GM23248 (cell line): ENCODE measurements at regions not wholly inside any gene's neighbourhood (a gene's known extent, or its start where the extent isn't known, plus 50 kb on each side); places are given as distances from the start of the nearest gene placed in this dataset.

Experiments used
- DNase-seq: peaks from one replicate; pipeline ENCODE4 v3.0.0-alpha.2; 2015
- H2AFZ ChIP-seq: fragments of 200-600 bp; sonication (generic); 2 replicates; pipeline ENCODE4 v1.6.1; 2016; ENCODE audit warnings: antibody characterized with exemption
- H3F3A ChIP-seq: fragments of 200-600 bp; sonication (generic); 2 replicates; pipeline ENCODE4 v1.6.1; 2016; ENCODE audit warnings: mild to moderate bottlenecking, antibody characterized with exemption, mixed run types; ENCODE audit not compliant: insufficient read depth
- H3K27ac ChIP-seq: fragments of 200-600 bp; sonication (generic); 2 replicates; pipeline ENCODE4 v1.5.1; 2016; ENCODE audit warnings: mild to moderate bottlenecking
- H3K27me3 ChIP-seq: fragments of 200-600 bp; sonication (generic); replicated peaks from 2 replicates; pipeline ENCODE4 v1.6.1; 2016; ENCODE audit warnings: mild to moderate bottlenecking; ENCODE audit not compliant: insufficient read depth
- H3K36me3 ChIP-seq: fragments of 200-600 bp; sonication (generic); 2 replicates; pipeline ENCODE4 v1.6.1; 2016; ENCODE audit warnings: low read depth, mild to moderate bottlenecking
- H3K4me1 ChIP-seq: fragments of 200-600 bp; sonication (generic); 2 replicates; pipeline ENCODE4 v1.6.1; 2016; ENCODE audit warnings: mild to moderate bottlenecking; ENCODE audit not compliant: insufficient read depth
- H3K4me2 ChIP-seq: fragments of 200-600 bp; sonication (generic); one replicate; pipeline ENCODE4 v1.6.1; 2016; ENCODE audit warnings: mild to moderate bottlenecking; ENCODE audit not compliant: unreplicated experiment
- H3K4me3 ChIP-seq: fragments of 200-600 bp; sonication (generic); 2 replicates; pipeline ENCODE4 v1.5.1; 2016; ENCODE audit warnings: mild to moderate bottlenecking
- H3K79me2 ChIP-seq: fragments of 200-600 bp; sonication (generic); 2 replicates; pipeline ENCODE4 v1.6.1; 2016; ENCODE audit warnings: mild to moderate bottlenecking; ENCODE audit not compliant: insufficient read depth
- H3K9ac ChIP-seq: fragments of 200-600 bp; sonication (generic); 2 replicates; pipeline ENCODE4 v1.6.1; 2016; ENCODE audit warnings: mild to moderate bottlenecking
- H3K9me2 ChIP-seq: fragments of 200-600 bp; sonication (generic); 2 replicates; pipeline ENCODE4 v1.6.1; 2016; ENCODE audit warnings: mixed run types, mild to moderate bottlenecking, moderate library complexity; ENCODE audit not compliant: insufficient read depth
- H3K9me3 ChIP-seq: fragments of 200-600 bp; sonication (generic); one replicate; pipeline ENCODE4 v1.6.1; 2017; ENCODE audit warnings: low read depth
- H4K20me1 ChIP-seq: fragments of 200-600 bp; sonication (generic); 2 replicates; pipeline ENCODE4 v1.6.0; 2016; ENCODE audit not compliant: insufficient read depth
- EZH2 ChIP-seq: fragments of 200-600 bp; sonication (generic); IDR thresholded peaks from 2 replicates; pipeline ENCODE4 v1.6.1; 2018; ENCODE audit warnings: antibody characterized with exemption, mild to moderate bottlenecking; ENCODE audit not compliant: insufficient read depth, poor library complexity, severe bottlenecking
- EZH2phosphoT487 ChIP-seq: fragments of 200-600 bp; sonication (generic); IDR thresholded peaks from 2 replicates; pipeline ENCODE4 v1.6.1; 2018; ENCODE audit warnings: antibody characterized with exemption, moderate library complexity, mild to moderate bottlenecking, low read depth; ENCODE audit not compliant: insufficient read depth
- WGBS, 2 experiments: methylation state at CpG; one replicate each; pipeline ENCODE4 v1.1.6; 2015 to 2017; ENCODE audit warnings: low lambda C conversion rate in 2 of 2, low coverage in 1 of 2; ENCODE audit errors: missing lambda C conversion rate in 2 of 2; 5-methylcytosine and 5-hydroxymethylcytosine counted together
- in situ Hi-C: fragments of 300-500 bp; cut with MboI; formaldehyde crosslinking; loops from 2 replicates; pipeline ENCODE4 v1.15.0; 2020

- Histone ChIP-seq H3K9ac (no peak overlapping the region), H3K4me2 (peak overlapping the region; percentile 24), H4K20me1 (no peaks in the 10 kb centered on the region), H3K27ac (0 out of 2 replicates have a peak overlapping the region, but pooled peaks have one; percentile 4), H3K9me3 (no peaks in the 10 kb centered on the region), H3K79me2 (peaks cover 31% of the 10 kb centered on the region), H3K36me3 (no peaks in the 10 kb centered on the region), H2AFZ (no peak overlapping the region), H3K27me3 (no peaks in the 10 kb centered on the region), H3K4me3 (no peak overlapping the region), H3F3A (peaks cover 25% of the 10 kb centered on the region; the same call in 1 of the 2 replicates), H3K4me1 (peaks cover 35% of the 10 kb centered on the region), H3K9me2 (no peaks in the 10 kb centered on the region)
- in situ Hi-C loops, result loop anchor here (10.0 kb wide), 1 partner anchor 279 kb away; no protein-coding TSS in a partner anchor
- TF ChIP-seq EZH2 (no peak), EZH2phosphoT487 (no peak)
- WGBS, 2 experiments, result 61 to 67% methylated on average over 4 of the region's 4 CpGs
- DNase-seq, result no peak
Measured at GRCh38 chr13:107375701-107376340, 807.9 kb upstream of the ARGLU1 start.

- DNase-seq, result peak; percentile 28
- H3K4me2 ChIP-seq, result peak overlapping the region; percentile 29
- H3K9me3 ChIP-seq, result no peaks in the 10 kb centered on the region
- TF ChIP-seq EZH2phosphoT487 (no peak), EZH2 (no peak)
- H3K9ac ChIP-seq, result no peak overlapping the region
- H3K9me2 ChIP-seq, result no peaks in the 10 kb centered on the region
- no peaks in the 10 kb centered on the region for H4K20me1 ChIP-seq
- peaks cover 49% of the 10 kb centered on the region for H3K4me1 ChIP-seq
- H3K36me3 ChIP-seq, result no peaks in the 10 kb centered on the region
- no peak overlapping the region for H3K27ac ChIP-seq
- H3F3A ChIP-seq, result peaks cover 32% of the 10 kb centered on the region; the same call in 1 of the 2 replicates
- H2AFZ ChIP-seq, result no peak overlapping the region
- H3K4me3 ChIP-seq, result no peak overlapping the region
- H3K79me2 ChIP-seq, result peaks cover 31% of the 10 kb centered on the region
- in situ Hi-C loops, result loop anchor here (5.0 to 10.0 kb wide), 2 partner anchors 281 to 493 kb away; a partner anchor contains a TSS
- no peaks in the 10 kb centered on the region for H3K27me3 ChIP-seq
- 48 to 53% methylated on average over 2 of the region's 2 CpGs for whole genome bisulfite sequencing, 2 experiments
Measured at GRCh38 chr13:107374038-107374437, 806.1 kb upstream of the ARGLU1 start.

DNA sequence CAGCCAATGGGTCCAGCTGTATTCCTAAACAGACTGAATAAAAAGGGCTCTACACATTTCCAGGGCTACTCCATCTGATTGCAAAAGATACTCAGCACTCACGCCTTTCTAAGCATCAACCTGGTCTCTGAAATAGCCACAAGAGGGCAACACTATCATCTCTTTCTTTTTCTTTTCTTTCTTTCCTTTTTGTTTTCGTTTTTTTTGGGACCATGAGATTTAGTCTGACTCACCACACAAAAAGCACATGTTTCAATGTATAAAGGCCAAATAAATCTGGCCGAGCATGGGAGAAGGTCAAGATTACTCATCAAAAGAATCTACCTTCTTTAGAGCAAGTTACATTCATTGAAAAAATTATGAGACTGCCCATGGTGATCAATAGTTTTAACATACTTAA lies 805.6 kb upstream of the ARGLU1 start:
- 0 to 1% methylated on average over 3 of the region's 3 CpGs for WGBS, 2 experiments
- in situ Hi-C loops, result loop anchor here (5.0 to 10.0 kb wide), 2 partner anchors 281 to 494 kb away; a partner anchor contains a TSS
- DNase-seq, result peak; percentile 92
- Histone ChIP-seq H3K4me3 (no peak overlapping the region), H3K27ac (no peak overlapping the region), H3K27me3 (no peaks in the 10 kb centered on the region), H3K4me1 (peaks cover 49% of the 10 kb centered on the region), H3F3A (peaks cover 32% of the 10 kb centered on the region; the same call in 1 of the 2 replicates), H3K79me2 (peaks cover 31% of the 10 kb centered on the region), H4K20me1 (no peaks in the 10 kb centered on the region), H2AFZ (no peak overlapping the region), H3K9me2 (no peaks in the 10 kb centered on the region), H3K9ac (no peak overlapping the region), H3K4me2 (peak overlapping the region; percentile 29), H3K36me3 (no peaks in the 10 kb centered on the region), H3K9me3 (no peaks in the 10 kb centered on the region)
- TF ChIP-seq EZH2phosphoT487 (no peak), EZH2 (no peak)

- no peaks in the 10 kb centered on the region for H4K20me1 ChIP-seq
- H3F3A ChIP-seq, result peaks cover 25% of the 10 kb centered on the region; the same call in 1 of the 2 replicates
- peak overlapping the region; percentile 41; the same call in 1 of the 2 replicates for H3K4me3 ChIP-seq
- H2AFZ ChIP-seq, result no peak overlapping the region
- in situ Hi-C loops, result loop anchor here (5.0 to 10.0 kb wide), 2 partner anchors 285 to 497 kb away; a partner anchor contains a TSS
- peak; percentile 88 for DNase-seq
- H3K9ac ChIP-seq, result no peak overlapping the region
- peaks cover 22% of the 10 kb centered on the region for H3K79me2 ChIP-seq
- TF ChIP-seq EZH2 (no peak), EZH2phosphoT487 (no peak)
- no peaks in the 10 kb centered on the region for H3K9me3 ChIP-seq
- H3K4me1 ChIP-seq, result peaks cover 51% of the 10 kb centered on the region
- H3K4me2 ChIP-seq, result peak overlapping the region; percentile 65
- no peaks in the 10 kb centered on the region for H3K36me3 ChIP-seq
- 32% methylated on average over 7 of the region's 7 CpGs for WGBS, 2 experiments
- H3K27ac ChIP-seq, result peak overlapping the region; percentile 53
- no peaks in the 10 kb centered on the region for H3K9me2 ChIP-seq
- H3K27me3 ChIP-seq, result no peaks in the 10 kb centered on the region
Measured at GRCh38 chr13:107370015-107370785, 802.3 kb upstream of the ARGLU1 start.
